ENCODE measurements at regions not wholly inside any gene's neighbourhood (a gene's known extent, or its start where the extent isn't known, plus 50 kb on each side); places are given as distances from the start of the nearest gene placed in this dataset.
A peak's percentile ranks its signal among the peaks of the same experiment; 100 is the strongest.

- Histone ChIP-seq H3K79me2 (ENCODE audit: insufficient read depth, low read length) (no peaks in the 10 kb centered on the region), H4K20me1 (ENCODE audit: insufficient read depth, low read length) (no peaks in the 10 kb centered on the region), H3K36me3 (ENCODE audit: insufficient read depth, low read length) (no peaks in the 10 kb centered on the region), H3K9me3 (ENCODE audit: low read depth, low read length) (no peaks in the 10 kb centered on the region), H3K4me1 (ENCODE audit: insufficient read depth, low read length) (peaks cover 4% of the 10 kb centered on the region), H3K27ac (ENCODE audit: low read depth, low read length) (no peak overlapping the region), H3K27me3 (ENCODE audit: insufficient read depth, low read length) (no peaks in the 10 kb centered on the region), H2AFZ (ENCODE audit: low read length) (no peak overlapping the region), H3K4me3 (ENCODE audit: insufficient read depth, low read length) (no peak overlapping the region), H3K4me2 (ENCODE audit: insufficient read depth, low read length) (no peak overlapping the region)
- TF ChIP-seq CTCF (IDR thresholded peaks at IDR 0.05; ENCODE audit: extremely low read depth, low read depth, low read length) = no peak
- DNase-seq (ENCODE audit: insufficient read length, low spot score, missing footprints) = no peak
Observed at GRCh38 chr12:75630091-75630490, 118.7 kb upstream of the KRR1 start.

GRCh38 chr12:75628916-75629315 lies 117.5 kb upstream of the KRR1 start:
- H3K4me2 ChIP-seq (ENCODE audit: insufficient read depth, low read length) = no peak overlapping the region

GRCh38 chr12:75628511-75628910 lies 117.1 kb upstream of the KRR1 start:
- H3K4me3 ChIP-seq (ENCODE audit: insufficient read depth, low read length) = no peak overlapping the region
- DNase-seq (ENCODE audit: insufficient read length, low spot score, missing footprints) = no peak
- H3K27me3 ChIP-seq (ENCODE audit: insufficient read depth, low read length) = no peaks in the 10 kb centered on the region
- peak overlapping the region; percentile 79 for H2AFZ ChIP-seq (ENCODE audit: low read length)
- H3K79me2 ChIP-seq (ENCODE audit: insufficient read depth, low read length) = no peaks in the 10 kb centered on the region
- H3K4me1 ChIP-seq (ENCODE audit: insufficient read depth, low read length) = no peaks in the 10 kb centered on the region
- H3K36me3 ChIP-seq (ENCODE audit: insufficient read depth, low read length) = no peaks in the 10 kb centered on the region
- H3K9me3 ChIP-seq (ENCODE audit: low read depth, low read length) = no peaks in the 10 kb centered on the region
- no peak overlapping the region for H3K27ac ChIP-seq (ENCODE audit: low read depth, low read length)
- no peaks in the 10 kb centered on the region for H4K20me1 ChIP-seq (ENCODE audit: insufficient read depth, low read length)
- H3K4me2 ChIP-seq (ENCODE audit: insufficient read depth, low read length) = no peak overlapping the region
- no peak for TF ChIP-seq CTCF (IDR thresholded peaks at IDR 0.05; ENCODE audit: extremely low read depth, low read depth, low read length)

More at GRCh38 chr12:75628916-75629315, 117.5 kb upstream of the KRR1 start:
- H4K20me1 ChIP-seq (ENCODE audit: insufficient read depth, low read length) = no peaks in the 10 kb centered on the region
- no peaks in the 10 kb centered on the region for H3K36me3 ChIP-seq (ENCODE audit: insufficient read depth, low read length)
- H3K4me3 ChIP-seq (ENCODE audit: insufficient read depth, low read length) = no peak overlapping the region
- no peak overlapping the region for H3K27ac ChIP-seq (ENCODE audit: low read depth, low read length)
- no peaks in the 10 kb centered on the region for H3K9me3 ChIP-seq (ENCODE audit: low read depth, low read length)
- H3K4me1 ChIP-seq (ENCODE audit: insufficient read depth, low read length) = no peaks in the 10 kb centered on the region
- no peaks in the 10 kb centered on the region for H3K27me3 ChIP-seq (ENCODE audit: insufficient read depth, low read length)
- no peak for TF ChIP-seq CTCF (IDR thresholded peaks at IDR 0.05; ENCODE audit: extremely low read depth, low read depth, low read length)
- H3K79me2 ChIP-seq (ENCODE audit: insufficient read depth, low read length) = no peaks in the 10 kb centered on the region
- DNase-seq (ENCODE audit: insufficient read length, low spot score, missing footprints) = no peak
- peak overlapping the region; percentile 79 for H2AFZ ChIP-seq (ENCODE audit: low read length)

- Histone ChIP-seq H3K4me1 (ENCODE audit: insufficient read depth, low read length) (no peaks in the 10 kb centered on the region), H4K20me1 (ENCODE audit: insufficient read depth, low read length) (no peaks in the 10 kb centered on the region), H2AFZ (ENCODE audit: low read length) (peak overlapping the region; percentile 42), H3K9me3 (ENCODE audit: low read depth, low read length) (no peaks in the 10 kb centered on the region), H3K27ac (ENCODE audit: low read depth, low read length) (peak overlapping the region; percentile 27), H3K36me3 (ENCODE audit: insufficient read depth, low read length) (no peaks in the 10 kb centered on the region), H3K79me2 (ENCODE audit: insufficient read depth, low read length) (no peaks in the 10 kb centered on the region), H3K27me3 (ENCODE audit: insufficient read depth, low read length) (no peaks in the 10 kb centered on the region), H3K4me3 (ENCODE audit: insufficient read depth, low read length) (no peak overlapping the region), H3K4me2 (ENCODE audit: insufficient read depth, low read length) (no peak overlapping the region)
- no peak for DNase-seq (ENCODE audit: insufficient read length, low spot score, missing footprints)
- TF ChIP-seq CTCF (IDR thresholded peaks at IDR 0.05; ENCODE audit: extremely low read depth, low read depth, low read length) = peak; percentile 47
Observed at GRCh38 chr12:75623631-75624154, 112.3 kb upstream of the KRR1 start.
